Germinal center (tissue), 1 donor: ENCODE measurements at regions not wholly inside any gene's neighbourhood (a gene's known extent, or its start where the extent isn't known, plus 50 kb on each side); places are given as distances from the start of the nearest gene placed in this dataset.

Experiments used
- DNase-seq: peaks from one replicate; pipeline ENCODE4 v3.0.0; 2012; ENCODE audit warnings: mixed read lengths, low spot score

- no peak for DNase-seq
Measured at GRCh38 chr10:32169556-32169955, 113.3 kb upstream of the KIF5B start.

GRCh38 chr10:32167450-32167849, 111.2 kb upstream of the KIF5B start:
- no peak for DNase-seq

DNA sequence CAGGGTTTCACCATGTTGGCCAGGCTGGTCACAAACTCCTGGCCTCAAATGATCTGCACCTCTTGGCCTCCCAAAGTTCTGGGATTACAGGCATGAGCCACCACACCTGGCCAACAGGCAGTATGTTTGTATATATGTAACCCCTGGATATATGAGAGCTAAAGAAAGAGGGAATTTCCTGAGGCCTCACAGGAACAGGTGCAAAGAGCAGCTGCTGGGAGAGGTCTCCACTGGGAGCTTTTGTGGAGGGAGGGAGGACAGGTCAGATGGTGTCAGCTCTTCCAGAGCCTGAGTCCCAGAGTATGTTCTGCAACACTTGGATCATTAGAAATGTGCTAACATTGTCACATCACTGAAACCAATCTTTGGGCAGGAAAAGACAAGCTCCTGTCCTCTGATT, 110.1 kb upstream of the KIF5B start:
- no peak for DNase-seq

DNA sequence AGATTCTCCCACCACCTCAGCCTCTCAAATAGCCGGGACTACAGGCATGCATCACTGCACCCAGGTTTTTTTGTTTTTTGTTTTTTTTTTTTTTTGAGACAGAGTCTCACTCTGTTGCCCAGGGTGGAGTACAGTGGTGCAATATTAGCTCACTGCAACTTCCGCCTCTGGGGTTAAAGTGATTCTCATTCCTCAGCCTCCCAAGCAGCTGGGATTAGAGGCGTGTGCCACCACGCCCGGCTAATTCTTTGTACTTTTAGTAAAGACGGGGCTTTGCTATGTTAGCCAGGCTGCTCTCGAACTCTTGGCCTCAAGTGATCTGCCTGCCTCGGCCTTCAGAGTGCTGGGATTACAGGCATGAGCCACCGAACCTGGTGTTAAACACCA, 107.5 kb upstream of the KIF5B start:
- no peak for DNase-seq

GRCh38 chr10:32163071-32163761, 107.0 kb upstream of the KIF5B start:
- DNase-seq = no peak

DNA sequence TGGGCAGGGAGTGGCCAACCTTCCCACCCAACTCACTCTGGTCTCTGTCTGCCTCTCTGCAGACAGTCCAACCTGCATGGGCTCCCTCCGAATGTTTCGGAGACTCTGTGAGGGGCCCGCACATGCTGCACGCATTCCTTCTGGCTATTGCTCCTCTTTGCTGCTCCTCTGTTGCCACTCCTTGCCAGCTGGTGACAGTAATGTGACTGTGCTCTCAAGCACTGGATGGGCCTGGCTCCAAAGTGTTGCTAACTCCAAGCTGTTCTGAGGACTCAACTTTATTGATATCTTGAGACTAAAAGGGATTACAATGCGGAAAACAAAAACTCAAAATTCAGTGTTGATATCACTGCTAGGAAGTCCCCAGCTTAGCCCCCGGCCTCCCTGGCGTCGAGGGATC, 105.4 kb upstream of the KIF5B start:
- no peak for DNase-seq

- DNase-seq = no peak
Measured at GRCh38 chr10:32160864-32161263, 104.6 kb upstream of the KIF5B start.

- DNase-seq = no peak
Measured at GRCh38 chr10:32159264-32159663, 103.0 kb upstream of the KIF5B start.

GRCh38 chr10:32156031-32156495, 99.8 kb upstream of the KIF5B start:
- DNase-seq = no peak

DNA sequence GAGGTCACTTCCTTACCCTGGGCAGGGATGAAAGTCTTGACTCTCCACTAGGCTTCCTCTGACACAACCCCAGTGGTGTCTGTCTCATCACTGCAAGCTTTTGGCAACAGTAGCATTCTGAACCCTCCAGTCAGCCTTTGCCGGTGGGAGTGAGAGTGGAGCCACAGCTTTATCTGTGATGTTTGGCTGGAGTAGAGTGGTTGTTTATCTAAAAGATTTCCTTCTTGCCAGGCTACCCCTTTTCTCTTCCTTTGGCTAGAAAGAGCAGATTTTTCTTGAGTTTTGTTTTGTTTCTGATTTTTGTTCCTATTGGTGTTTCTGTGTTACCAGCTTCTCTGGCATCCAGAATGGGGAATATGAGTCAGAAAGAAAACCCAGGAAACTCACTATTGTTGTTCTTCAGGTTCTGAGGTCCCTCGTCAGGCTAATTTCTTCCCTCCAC, 98.9 kb upstream of the KIF5B start:
- no peak for DNase-seq

DNA sequence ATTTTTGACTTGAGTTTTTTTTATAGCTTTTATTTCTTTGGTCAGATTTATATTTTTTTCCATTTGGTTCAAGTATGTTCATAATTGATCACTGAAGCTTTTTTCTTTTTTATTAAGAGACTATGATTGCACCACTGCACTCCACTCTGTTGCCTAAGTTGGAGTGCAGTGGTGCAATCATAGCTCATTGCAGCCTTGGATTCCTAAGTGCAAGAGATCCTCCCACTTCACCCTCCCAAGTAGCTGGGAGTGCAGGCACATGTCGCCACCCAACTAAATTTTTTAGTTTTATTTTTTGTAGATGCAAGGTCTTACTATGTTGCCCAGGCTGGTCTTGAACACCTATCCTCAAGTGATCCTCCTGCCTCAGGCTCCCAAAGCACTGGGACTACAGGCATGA, 97.7 kb upstream of the KIF5B start:
- DNase-seq = no peak

- DNase-seq = no peak
Measured at GRCh38 chr10:32153252-32153651, 97.0 kb upstream of the KIF5B start.

DNA sequence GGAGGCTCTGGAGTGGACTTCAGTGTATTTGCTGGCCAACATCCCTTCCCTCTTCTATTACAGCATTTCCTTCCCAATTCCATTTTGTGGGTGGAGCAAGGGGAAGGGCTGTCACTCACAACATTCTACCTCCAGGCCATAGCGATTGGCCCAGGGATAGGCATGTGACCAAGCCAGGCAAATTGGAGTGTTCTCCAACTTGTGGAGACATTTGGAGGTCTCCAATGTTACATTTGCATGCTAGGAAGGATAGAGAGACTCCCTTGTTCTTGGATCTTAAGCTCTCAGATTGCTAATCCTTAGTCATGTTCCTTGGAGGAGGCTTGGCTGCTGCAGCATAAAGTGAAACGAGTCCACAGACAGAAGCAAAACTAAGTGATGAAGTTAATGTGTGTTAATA, 95.6 kb upstream of the KIF5B start:
- no peak for DNase-seq

- DNase-seq = no peak
Measured at GRCh38 chr10:32150532-32151101, 94.4 kb upstream of the KIF5B start.

GRCh38 chr10:32149252-32149955, 93.2 kb upstream of the KIF5B start:
- no peak for DNase-seq

DNA sequence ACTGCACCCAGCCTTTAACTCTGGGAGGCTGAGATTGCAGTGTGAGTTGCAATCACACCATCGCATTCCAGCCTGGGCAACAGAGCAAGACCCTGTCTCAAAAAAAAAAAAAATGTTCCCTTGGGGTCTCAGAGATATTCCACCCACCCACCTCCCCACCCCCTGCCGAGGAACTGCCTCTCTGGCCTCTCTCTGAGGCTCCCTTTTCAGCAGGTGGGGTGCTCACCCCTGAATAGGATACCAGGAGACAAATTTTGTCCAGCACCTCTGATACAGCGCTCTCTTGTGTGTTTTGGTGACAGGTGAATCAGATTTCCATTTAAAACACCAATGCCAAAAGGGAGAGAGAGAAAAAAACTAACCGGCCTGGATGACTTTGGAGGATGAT, 92.6 kb upstream of the KIF5B start:
- DNase-seq = no peak

GRCh38 chr10:32147730-32148129, 91.5 kb upstream of the KIF5B start:
- DNase-seq = no peak

DNA sequence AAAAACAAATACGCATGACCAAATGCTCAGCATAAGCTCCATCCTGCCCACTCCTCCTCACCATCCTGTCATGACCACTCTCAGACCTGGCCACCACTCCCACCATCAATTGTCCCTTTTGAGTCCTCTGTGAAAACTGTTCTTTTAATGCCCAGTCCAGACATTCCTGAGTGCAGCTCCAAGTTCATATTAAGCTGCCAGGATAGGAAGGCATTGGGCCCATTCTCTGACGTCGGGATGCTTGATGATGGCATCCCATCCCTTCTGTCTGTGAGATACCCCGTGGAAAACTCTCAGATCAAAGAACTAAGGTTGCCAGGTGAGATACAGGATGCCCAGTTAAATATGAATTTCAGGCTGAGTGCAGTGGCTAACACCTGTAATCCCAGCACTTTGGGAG, 89.9 kb upstream of the KIF5B start:
- DNase-seq = no peak

DNA sequence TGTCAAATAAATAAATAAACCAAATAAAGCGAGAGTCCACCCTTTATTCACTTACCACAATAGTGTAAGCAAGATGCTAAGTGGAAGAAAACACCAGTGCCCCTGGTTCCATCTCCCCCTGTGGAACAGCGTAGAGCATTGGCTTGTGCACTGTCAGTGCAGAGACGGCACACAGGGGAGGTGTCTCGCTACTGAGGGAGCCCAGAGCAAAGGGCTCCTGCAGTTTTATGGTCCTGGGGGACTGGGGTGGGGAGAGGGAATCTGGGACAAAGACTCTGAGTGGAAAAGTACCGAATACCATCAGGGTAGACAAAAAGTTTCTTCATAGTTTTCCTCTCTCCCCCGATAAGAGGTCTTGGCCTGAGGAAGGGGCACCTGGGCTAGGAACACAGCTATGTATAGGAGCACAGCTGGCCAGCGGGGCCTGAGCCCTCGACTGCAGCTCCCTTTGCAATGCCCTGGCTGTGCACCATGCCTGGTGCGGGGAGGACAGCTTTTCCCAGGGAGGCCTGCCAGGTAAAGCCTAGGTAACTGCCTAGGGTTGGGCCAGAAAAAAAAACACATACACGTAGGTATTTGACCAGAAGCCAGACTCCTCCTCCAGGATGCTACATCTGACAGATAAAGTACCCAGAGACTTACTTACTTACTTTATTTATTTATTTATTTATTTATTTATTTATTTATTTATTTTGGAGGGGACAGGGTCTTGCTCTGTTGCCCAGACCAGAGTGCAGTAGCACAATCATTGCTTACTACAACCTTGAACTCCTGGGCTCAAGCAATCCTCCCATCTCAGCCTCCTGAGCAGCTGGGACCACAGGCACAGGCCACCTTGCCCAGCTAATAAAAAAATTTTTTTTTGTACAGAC, 88.8 kb upstream of the KIF5B start:
- no peak for DNase-seq

- no peak for DNase-seq
Measured at GRCh38 chr10:32143302-32143847, 87.2 kb upstream of the KIF5B start.

DNA sequence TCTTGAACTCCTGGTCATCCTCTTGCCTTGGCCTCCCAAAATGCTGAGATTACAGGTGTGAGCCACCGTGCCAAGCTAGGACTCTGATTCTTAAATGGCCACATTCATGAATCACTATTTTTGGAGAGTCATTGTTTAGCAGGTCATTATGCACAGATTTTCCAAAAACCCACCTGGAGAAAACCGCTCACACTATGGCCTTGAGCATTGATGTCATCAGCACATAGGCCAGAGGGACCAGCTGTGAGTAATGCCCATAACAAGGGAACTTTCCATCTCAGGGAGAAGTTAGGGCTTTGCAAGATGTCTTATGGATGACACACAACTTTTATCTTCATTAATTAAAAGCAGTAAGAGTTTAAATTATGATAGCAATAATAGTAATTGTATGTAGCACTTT, 86.4 kb upstream of the KIF5B start:
- no peak for DNase-seq
